ENCODE measurements at regions not wholly inside any gene's neighbourhood (a gene's known extent, or its start where the extent isn't known, plus 50 kb on each side); places are given as distances from the start of the nearest gene placed in this dataset.
"Not testable (repeated sequence)": the region's sequence is repeated elsewhere in the genome, so short reads cannot be mapped to it uniquely, and the experiment has no call there.

DNA sequence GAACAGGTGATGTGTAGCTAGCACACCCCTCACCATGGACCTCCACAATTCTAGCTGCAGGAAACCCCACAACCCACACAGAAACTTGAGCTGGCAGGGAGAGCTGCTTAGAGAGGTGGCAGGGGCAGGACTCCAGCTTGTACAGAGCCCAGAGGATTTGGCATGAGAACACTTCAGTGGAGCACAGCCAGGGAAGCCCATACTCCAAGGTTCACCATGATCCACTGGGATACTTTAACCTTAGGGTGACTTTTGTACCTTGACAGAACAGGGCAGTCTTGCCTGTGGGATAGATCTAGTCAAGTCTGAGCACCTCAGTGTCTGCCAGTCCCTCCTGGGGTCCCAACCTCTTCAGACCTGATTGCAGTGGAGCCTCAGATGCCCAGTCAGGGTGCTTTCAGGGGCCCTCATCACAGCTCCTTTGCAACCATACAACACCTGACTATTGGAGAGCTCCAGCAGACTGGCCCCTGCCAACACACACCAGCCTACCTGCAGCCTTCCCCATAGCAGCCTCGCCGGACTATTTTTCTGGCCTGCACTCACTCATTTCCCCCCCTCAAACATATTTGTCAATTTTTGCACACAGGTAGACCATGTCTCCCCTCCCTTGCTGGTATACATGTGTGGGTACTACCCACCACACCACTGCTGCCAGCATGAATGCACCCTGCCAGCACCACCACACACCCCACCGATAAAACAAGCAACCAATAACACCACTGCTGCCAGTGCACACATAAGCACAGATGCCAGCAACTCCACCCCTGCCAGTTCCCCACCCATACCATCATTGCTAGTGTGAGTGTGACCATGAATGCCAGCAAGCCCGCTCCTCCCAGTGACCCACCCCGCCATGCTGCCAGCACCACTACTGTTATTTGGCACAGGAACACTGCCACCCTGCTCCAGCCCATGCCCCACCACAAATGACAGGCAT lies 56.0 kb upstream of the CDX4 start:
- no peaks in the 10 kb centered on the region for H3K9me3 ChIP-seq
- TF ChIP-seq, protein P1, sequence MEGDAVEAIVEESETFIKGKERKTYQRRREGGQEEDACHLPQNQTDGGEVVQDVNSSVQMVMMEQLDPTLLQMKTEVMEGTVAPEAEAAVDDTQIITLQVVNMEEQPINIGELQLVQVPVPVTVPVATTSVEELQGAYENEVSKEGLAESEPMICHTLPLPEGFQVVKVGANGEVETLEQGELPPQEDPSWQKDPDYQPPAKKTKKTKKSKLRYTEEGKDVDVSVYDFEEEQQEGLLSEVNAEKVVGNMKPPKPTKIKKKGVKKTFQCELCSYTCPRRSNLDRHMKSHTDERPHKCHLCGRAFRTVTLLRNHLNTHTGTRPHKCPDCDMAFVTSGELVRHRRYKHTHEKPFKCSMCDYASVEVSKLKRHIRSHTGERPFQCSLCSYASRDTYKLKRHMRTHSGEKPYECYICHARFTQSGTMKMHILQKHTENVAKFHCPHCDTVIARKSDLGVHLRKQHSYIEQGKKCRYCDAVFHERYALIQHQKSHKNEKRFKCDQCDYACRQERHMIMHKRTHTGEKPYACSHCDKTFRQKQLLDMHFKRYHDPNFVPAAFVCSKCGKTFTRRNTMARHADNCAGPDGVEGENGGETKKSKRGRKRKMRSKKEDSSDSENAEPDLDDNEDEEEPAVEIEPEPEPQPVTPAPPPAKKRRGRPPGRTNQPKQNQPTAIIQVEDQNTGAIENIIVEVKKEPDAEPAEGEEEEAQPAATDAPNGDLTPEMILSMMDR (IDR thresholded peaks at IDR 0.05): no peak
- H3K36me3 ChIP-seq (ENCODE audit: low read depth): no peaks in the 10 kb centered on the region
- H3K4me1 ChIP-seq (ENCODE audit: low read depth): no peaks in the 10 kb centered on the region
- no peak for DNase-seq
- intact Hi-C loops (cut with DNase I, micrococcal nuclease): no loop called here
- ATAC-seq: no peak
- H3K4me3 ChIP-seq: no peak overlapping the region

DNA sequence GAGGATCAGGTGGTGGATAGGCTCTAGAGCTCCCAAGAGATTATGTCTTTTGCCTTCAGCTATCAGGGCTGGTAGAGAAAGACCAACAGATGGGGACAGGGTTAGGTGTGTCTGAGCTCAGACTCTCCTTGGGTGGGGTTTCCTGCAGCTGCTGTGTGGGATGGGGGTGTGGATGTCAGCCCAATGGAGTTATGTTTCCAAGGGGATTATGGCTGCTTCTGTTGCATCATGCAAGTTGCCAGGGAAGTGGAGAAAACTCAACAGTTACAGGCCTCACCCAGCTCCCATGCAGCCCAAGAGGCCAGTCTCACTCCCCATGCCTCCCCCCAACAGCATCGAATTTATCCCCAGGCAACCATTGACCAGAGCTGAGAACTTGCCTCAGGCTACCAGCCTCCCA lies 80.2 kb upstream of the CDX4 start:
- Histone ChIP-seq H3K4me1 (ENCODE audit: low read depth) (no peaks in the 10 kb centered on the region), H3K36me3 (ENCODE audit: low read depth) (no peaks in the 10 kb centered on the region), H3K9me3 (no peaks in the 10 kb centered on the region), H3K4me3 (no peak overlapping the region)
- DNase-seq: no peak
- no peak for ATAC-seq
- TF ChIP-seq, protein P1 (IDR thresholded peaks at IDR 0.05): no peak
- intact Hi-C loops (cut with DNase I, micrococcal nuclease): no loop called here

DNA sequence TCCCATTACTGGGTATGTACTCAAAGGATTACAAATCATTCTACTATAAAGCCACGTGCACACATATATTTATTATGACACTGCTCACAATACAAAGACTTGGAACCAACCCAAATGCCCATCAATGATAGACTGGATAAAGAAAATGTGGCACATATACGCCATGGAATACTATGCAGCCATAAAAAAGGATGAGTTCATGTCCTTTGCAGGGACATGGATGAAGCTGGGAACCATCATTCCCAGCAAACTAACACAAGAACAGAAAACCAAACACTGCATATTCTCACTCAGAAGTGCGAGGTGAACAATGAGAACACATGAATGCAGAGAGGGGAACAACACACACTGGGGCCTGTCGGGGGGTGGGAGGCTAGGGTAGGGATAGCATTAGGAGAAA lies 89.6 kb upstream of the CDX4 start:
- H3K36me3 ChIP-seq (ENCODE audit: low read depth); ATAC-seq; DNase-seq; H3K4me3 ChIP-seq; intact Hi-C loops (cut with DNase I, micrococcal nuclease); H3K9me3 ChIP-seq; H3K4me1 ChIP-seq (ENCODE audit: low read depth): not testable (repeated sequence)

DNA sequence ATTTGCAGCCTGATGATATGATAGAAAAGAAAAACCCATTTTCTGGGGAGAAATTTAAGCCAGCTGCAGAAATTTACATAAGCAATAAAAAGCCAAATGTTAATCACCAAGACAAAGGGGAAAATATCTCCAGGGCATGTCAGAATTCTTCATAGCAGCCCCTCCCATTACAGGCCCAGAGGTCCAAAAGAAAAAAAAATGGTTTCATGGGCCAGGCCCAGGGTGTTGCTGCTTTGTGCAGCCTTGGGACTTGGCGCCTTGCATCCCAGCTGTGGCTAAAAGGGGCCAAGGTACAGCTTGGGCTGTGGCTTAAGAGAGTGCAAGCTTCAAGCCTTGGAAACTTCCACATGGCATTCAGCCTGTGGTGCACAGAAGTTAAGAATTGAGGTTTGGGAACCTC lies 97.9 kb upstream of the CDX4 start:
- no peaks in the 10 kb centered on the region for H3K4me1 ChIP-seq (ENCODE audit: low read depth)
- H3K9me3 ChIP-seq: no peaks in the 10 kb centered on the region
- H3K4me3 ChIP-seq: no peak overlapping the region
- DNase-seq: no peak
- TF ChIP-seq, protein P1 (IDR thresholded peaks at IDR 0.05): no peak
- ATAC-seq: no peak
- H3K36me3 ChIP-seq (ENCODE audit: low read depth): no peaks in the 10 kb centered on the region
- intact Hi-C loops (cut with DNase I, micrococcal nuclease): no loop called here

DNA sequence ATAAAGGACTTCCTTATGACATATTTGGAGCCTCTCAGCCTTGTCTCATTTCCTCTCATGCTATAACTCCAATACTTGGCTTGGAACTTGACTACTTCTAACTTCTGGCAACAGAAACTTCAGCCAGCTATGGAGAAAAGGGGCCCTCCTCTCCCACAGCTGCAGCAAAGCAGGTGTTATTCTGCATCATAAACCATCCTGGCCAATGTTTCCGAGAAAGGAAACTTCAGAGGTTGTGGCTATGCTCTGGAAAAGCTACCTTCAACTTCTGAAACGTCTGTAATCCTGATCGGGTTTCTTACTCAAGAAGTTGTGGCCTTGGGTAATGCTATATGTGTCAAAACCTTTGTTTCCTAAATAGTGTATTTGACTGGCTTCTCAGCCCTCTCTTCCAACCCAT lies 109.5 kb upstream of the CDX4 start:
- H3K36me3 ChIP-seq (ENCODE audit: low read depth): no peaks in the 10 kb centered on the region

DNA sequence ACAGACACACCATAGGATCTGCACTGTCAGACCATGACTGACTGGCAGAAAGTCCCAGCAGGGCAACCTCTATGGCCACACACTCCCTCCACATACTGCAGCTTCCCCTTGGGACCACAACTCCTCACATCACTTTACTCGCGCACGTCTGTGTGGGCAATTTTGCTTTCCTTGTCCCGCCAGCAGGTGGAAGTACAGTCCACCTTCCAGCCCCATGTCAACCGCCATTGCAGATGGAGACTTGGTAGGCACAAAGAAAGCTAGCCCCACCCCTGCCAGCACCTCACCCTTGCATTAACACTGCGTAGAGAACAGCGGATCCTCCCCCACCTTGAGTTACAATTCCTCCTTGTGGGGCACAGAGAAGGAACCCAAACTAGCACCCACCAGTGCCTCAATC lies 74.4 kb upstream of the NAP1L2 start:
- TF ChIP-seq, protein P1 (IDR thresholded peaks at IDR 0.05): no peak
- DNase-seq: no peak
- no peaks in the 10 kb centered on the region for H3K36me3 ChIP-seq (ENCODE audit: low read depth)
- intact Hi-C loops (cut with DNase I, micrococcal nuclease): no loop called here
- no peaks in the 10 kb centered on the region for H3K4me1 ChIP-seq (ENCODE audit: low read depth)
- H3K9me3 ChIP-seq: no peaks in the 10 kb centered on the region
- no peak for ATAC-seq
- H3K4me3 ChIP-seq: no peak overlapping the region

More for the DNA sequence above, 109.5 kb upstream of the CDX4 start:
- H3K4me1 ChIP-seq (ENCODE audit: low read depth): no peaks in the 10 kb centered on the region
- TF ChIP-seq, protein P1 (IDR thresholded peaks at IDR 0.05): no peak
- intact Hi-C loops (cut with DNase I, micrococcal nuclease): no loop called here
- DNase-seq: no peak
- no peak for ATAC-seq
- H3K9me3 ChIP-seq: no peaks in the 10 kb centered on the region
- no peak overlapping the region for H3K4me3 ChIP-seq

Data from mucosa of descending colon (tissue), 3 donors.